PFSK-1 (cell line): ENCODE measurements at regions not wholly inside any gene's neighbourhood (a gene's known extent, or its start where the extent isn't known, plus 50 kb on each side); places are given as distances from the start of the nearest gene placed in this dataset.

ENCODE experiments used
- FOXP2 ChIP-seq: optimal IDR thresholded peaks from 2 replicates; pipeline ENCODE3; 2011; ENCODE audit warnings: borderline replicate concordance, control low read depth, inconsistent platforms; ENCODE audit not compliant: insufficient read depth; ENCODE audit errors: extremely low read length, extremely low read depth
- POLR2AphosphoS5 ChIP-seq: IDR thresholded peaks from 2 replicates; pipeline ENCODE4 v1.6.1; 2012; ENCODE audit warnings: low read depth, mild to moderate bottlenecking, control low read depth, low read length, moderate library complexity
- REST ChIP-seq, 2 experiments: IDR thresholded peaks; 2 replicates each; pipeline versions ENCODE4 v1.6.1 to v1.8.0; 2011 to 2012; ENCODE audit warnings: low read depth in 2 of 2, low read length in 2 of 2, control low read depth in 1 of 2, inconsistent platforms in 1 of 2, mild to moderate bottlenecking in 1 of 2, moderate library complexity in 1 of 2; ENCODE audit not compliant: insufficient read depth in 1 of 2
- SIN3A ChIP-seq: IDR thresholded peaks from 2 replicates; pipeline ENCODE4 v1.6.1; 2012; ENCODE audit warnings: mild to moderate bottlenecking, low read length, moderate library complexity, borderline replicate concordance; ENCODE audit not compliant: insufficient read depth
- TAF1 ChIP-seq: IDR thresholded peaks from 2 replicates; pipeline ENCODE4 v1.6.1; 2012; ENCODE audit warnings: low read length, control low read depth, borderline replicate concordance; ENCODE audit not compliant: insufficient read depth

- TF ChIP-seq FOXP2 (no peak), TAF1 (no peak), POLR2AphosphoS5 (no peak), REST (IDR thresholded peaks at IDR 0.05; ENCODE audit: insufficient read depth in 1 of 2, low read depth in 2 of 2, low read length in 2 of 2) (no peak), SIN3A (no peak)
These were observed 945.8 kb downstream of the KCNJ2 start for GRCh38 chr17:71114911-71115668.

GRCh38 chr17:71115669-71115972 is 946.3 kb downstream of the KCNJ2 start:
- no peak for TF ChIP-seq POLR2AphosphoS5
- TF ChIP-seq REST (IDR thresholded peaks at IDR 0.05; ENCODE audit: insufficient read depth in 1 of 2, low read depth in 2 of 2, low read length in 2 of 2), result no peak

GRCh38 chr17:71117466-71117865 is 948.1 kb downstream of the KCNJ2 start:
- TF ChIP-seq REST (IDR thresholded peaks at IDR 0.05; ENCODE audit: insufficient read depth in 1 of 2, low read depth in 2 of 2, low read length in 2 of 2) (no peak), POLR2AphosphoS5 (no peak), TAF1 (no peak), SIN3A (no peak), FOXP2 (no peak)

GRCh38 chr17:71118039-71118438 is 948.7 kb downstream of the KCNJ2 start:
- TF ChIP-seq SIN3A (no peak), FOXP2 (no peak), POLR2AphosphoS5 (no peak), TAF1 (no peak), REST (IDR thresholded peaks at IDR 0.05; ENCODE audit: insufficient read depth in 1 of 2, low read depth in 2 of 2, low read length in 2 of 2) (no peak)

GRCh38 chr17:71127416-71127815 is 958.1 kb downstream of the KCNJ2 start:
- no peak for TF ChIP-seq REST (IDR thresholded peaks at IDR 0.05; ENCODE audit: insufficient read depth in 1 of 2, low read depth in 2 of 2, low read length in 2 of 2)
- TF ChIP-seq SIN3A, result no peak
- no peak for TF ChIP-seq POLR2AphosphoS5
- TF ChIP-seq TAF1, result no peak
- no peak for TF ChIP-seq FOXP2
